GM23248 (cell line): ENCODE measurements at regions not wholly inside any gene's neighbourhood (a gene's known extent, or its start where the extent isn't known, plus 50 kb on each side); places are given as distances from the start of the nearest gene placed in this dataset.
"Not testable (repeated sequence)": the region's sequence is repeated elsewhere in the genome, so short reads cannot be mapped to it uniquely, and the experiment has no call there.

Experiments
- EZH2 ChIP-seq: fragments of 200-600 bp; sonication (generic); IDR thresholded peaks from 2 replicates; pipeline ENCODE4 v1.6.1; 2018; ENCODE audit warnings: antibody characterized with exemption, mild to moderate bottlenecking; ENCODE audit not compliant: insufficient read depth, poor library complexity, severe bottlenecking
- EZH2phosphoT487 ChIP-seq: fragments of 200-600 bp; sonication (generic); IDR thresholded peaks from 2 replicates; pipeline ENCODE4 v1.6.1; 2018; ENCODE audit warnings: antibody characterized with exemption, moderate library complexity, mild to moderate bottlenecking, low read depth; ENCODE audit not compliant: insufficient read depth

- not testable (repeated sequence) for TF ChIP-seq EZH2, EZH2phosphoT487
Measured at GRCh38 chr14:65991935-65992334, 494.2 kb upstream of the CCDC196 start.
